ENCODE measurements at regions not wholly inside any gene's neighbourhood (a gene's known extent, or its start where the extent isn't known, plus 50 kb on each side); places are given as distances from the start of the nearest gene placed in this dataset.

DNA sequence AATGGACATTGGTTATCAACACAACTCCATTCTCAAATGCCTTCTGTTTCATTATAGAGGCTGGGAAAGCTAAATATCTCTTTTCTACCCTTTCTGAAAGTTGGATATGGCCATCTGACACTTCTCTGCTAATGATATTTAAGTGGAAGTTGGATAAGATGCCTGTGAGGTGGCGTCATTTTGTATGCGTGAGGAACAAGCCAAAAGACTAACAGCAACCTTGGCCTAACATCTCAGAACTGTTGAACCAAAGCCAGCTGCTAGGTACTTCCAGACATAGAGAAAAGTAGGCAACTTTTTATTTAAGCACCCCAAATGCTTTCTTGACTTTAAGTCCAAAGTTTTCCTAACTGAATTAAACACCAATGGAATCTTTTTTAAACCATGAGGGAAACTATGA is 708.4 kb downstream of the CD109 start:
- no peak for TF ChIP-seq STAG1 (CRISPR knock-in tag; IDR thresholded peaks at IDR 0.05)
- TF ChIP-seq GTF2F1 (IDR thresholded peaks at IDR 0.05; ENCODE audit: low read length), result no peak
- TF ChIP-seq, protein P1, sequence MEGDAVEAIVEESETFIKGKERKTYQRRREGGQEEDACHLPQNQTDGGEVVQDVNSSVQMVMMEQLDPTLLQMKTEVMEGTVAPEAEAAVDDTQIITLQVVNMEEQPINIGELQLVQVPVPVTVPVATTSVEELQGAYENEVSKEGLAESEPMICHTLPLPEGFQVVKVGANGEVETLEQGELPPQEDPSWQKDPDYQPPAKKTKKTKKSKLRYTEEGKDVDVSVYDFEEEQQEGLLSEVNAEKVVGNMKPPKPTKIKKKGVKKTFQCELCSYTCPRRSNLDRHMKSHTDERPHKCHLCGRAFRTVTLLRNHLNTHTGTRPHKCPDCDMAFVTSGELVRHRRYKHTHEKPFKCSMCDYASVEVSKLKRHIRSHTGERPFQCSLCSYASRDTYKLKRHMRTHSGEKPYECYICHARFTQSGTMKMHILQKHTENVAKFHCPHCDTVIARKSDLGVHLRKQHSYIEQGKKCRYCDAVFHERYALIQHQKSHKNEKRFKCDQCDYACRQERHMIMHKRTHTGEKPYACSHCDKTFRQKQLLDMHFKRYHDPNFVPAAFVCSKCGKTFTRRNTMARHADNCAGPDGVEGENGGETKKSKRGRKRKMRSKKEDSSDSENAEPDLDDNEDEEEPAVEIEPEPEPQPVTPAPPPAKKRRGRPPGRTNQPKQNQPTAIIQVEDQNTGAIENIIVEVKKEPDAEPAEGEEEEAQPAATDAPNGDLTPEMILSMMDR (CRISPR knock-in tag; IDR thresholded peaks at IDR 0.05), result no peak
- TF ChIP-seq ARNT (IDR thresholded peaks at IDR 0.05), result no peak
- TF ChIP-seq, protein P2, sequence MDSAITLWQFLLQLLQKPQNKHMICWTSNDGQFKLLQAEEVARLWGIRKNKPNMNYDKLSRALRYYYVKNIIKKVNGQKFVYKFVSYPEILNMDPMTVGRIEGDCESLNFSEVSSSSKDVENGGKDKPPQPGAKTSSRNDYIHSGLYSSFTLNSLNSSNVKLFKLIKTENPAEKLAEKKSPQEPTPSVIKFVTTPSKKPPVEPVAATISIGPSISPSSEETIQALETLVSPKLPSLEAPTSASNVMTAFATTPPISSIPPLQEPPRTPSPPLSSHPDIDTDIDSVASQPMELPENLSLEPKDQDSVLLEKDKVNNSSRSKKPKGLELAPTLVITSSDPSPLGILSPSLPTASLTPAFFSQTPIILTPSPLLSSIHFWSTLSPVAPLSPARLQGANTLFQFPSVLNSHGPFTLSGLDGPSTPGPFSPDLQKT (CRISPR knock-in tag; IDR thresholded peaks at IDR 0.05; ENCODE audit: borderline replicate concordance), result no peak
- TF ChIP-seq POLR2A (IDR thresholded peaks at IDR 0.05; ENCODE audit: insufficient read depth in 1 of 2, low read depth in 2 of 2, low read length in 2 of 2), result no peak
- TF ChIP-seq, protein P3, sequence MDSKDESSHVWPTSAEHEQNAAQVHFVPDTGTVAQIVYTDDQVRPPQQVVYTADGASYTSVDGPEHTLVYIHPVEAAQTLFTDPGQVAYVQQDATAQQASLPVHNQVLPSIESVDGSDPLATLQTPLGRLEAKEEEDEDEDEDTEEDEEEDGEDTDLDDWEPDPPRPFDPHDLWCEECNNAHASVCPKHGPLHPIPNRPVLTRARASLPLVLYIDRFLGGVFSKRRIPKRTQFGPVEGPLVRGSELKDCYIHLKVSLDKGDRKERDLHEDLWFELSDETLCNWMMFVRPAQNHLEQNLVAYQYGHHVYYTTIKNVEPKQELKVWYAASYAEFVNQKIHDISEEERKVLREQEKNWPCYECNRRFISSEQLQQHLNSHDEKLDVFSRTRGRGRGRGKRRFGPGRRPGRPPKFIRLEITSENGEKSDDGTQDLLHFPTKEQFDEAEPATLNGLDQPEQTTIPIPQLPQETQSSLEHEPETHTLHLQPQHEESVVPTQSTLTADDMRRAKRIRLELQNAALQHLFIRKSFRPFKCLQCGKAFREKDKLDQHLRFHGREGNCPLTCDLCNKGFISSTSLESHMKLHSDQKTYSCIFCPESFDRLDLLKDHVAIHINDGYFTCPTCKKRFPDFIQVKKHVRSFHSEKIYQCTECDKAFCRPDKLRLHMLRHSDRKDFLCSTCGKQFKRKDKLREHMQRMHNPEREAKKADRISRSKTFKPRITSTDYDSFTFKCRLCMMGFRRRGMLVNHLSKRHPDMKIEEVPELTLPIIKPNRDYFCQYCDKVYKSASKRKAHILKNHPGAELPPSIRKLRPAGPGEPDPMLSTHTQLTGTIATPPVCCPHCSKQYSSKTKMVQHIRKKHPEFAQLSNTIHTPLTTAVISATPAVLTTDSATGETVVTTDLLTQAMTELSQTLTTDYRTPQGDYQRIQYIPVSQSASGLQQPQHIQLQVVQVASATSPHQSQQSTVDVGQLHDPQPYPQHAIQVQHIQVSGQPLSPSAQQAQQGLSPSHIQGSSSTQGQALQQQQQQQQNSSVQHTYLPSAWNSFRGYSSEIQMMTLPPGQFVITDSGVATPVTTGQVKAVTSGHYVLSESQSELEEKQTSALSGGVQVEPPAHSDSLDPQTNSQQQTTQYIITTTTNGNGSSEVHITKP (CRISPR knock-in tag; IDR thresholded peaks at IDR 0.05; ENCODE audit: low read depth), result no peak

Data from HepG2 (cell line).